Gastrocnemius medialis (tissue), 4 donors: ENCODE measurements at regions not wholly inside any gene's neighbourhood (a gene's known extent, or its start where the extent isn't known, plus 50 kb on each side); places are given as distances from the start of the nearest gene placed in this dataset.

ENCODE experiments used
- CTCF ChIP-seq, 5 experiments: fragments of 450-650 bp in 3 of 5; fragments of 200-600 bp in 2 of 5; sonication (generic) in 2 of 5; IDR thresholded peaks in 4 of 5; conservative IDR thresholded peaks in 1 of 5; 1 replicate in 4 of 5; 2 replicates in 1 of 5; pipeline ENCODE4 v1.5.1; 2016 to 2019; ENCODE audit warnings: antibody characterized with exemption in 5 of 5, mild to moderate bottlenecking in 3 of 5, moderate library complexity in 3 of 5
- POLR2A ChIP-seq, 2 donors: fragments of 450-650 bp; IDR thresholded peaks; one replicate each; pipeline ENCODE4 v1.6.1; 2017; ENCODE audit warnings: antibody characterized with exemption in 2 of 2, mild to moderate bottlenecking in 2 of 2, moderate library complexity in 2 of 2

GRCh38 chr3:170799009-170799408, 71.0 kb downstream of the RPL22L1 start:
- TF ChIP-seq POLR2A (IDR thresholded peaks at IDR 0.05) (no peak), CTCF (IDR thresholded peaks at IDR 0.05 in 4 of 5, conservative IDR thresholded peaks at IDR 0.05 in 1 of 5) (no peak)
